A549 (cell line): ENCODE measurements at regions not wholly inside any gene's neighbourhood (a gene's known extent, or its start where the extent isn't known, plus 50 kb on each side); places are given as distances from the start of the nearest gene placed in this dataset.

Source experiments
- ATAC-seq, 2 experiments: fragments of 200-7000 bp in 1 of 2; fragments of >200 bp in 1 of 2; cut with Nextera tagmentation in 1 of 2; cut with Tn5 transposase in 1 of 2; 3 replicates each; pipeline versions ENCODE4 v1.8.0 to v1.9.1; 2018 to 2020; ENCODE audit warnings: mild to moderate bottlenecking in 1 of 2, moderate library complexity in 1 of 2
- CTCF ChIA-PET: fragments of 300-600 bp; sonication (Branson Sonifier 250); formaldehyde crosslinking; extraction: SDS; loops from one replicate; lab custom pipeline; 2021; ENCODE audit warnings: antibody characterized with exemption, inconsistent platforms; lab: Yijun Ruan, JAX
- POLR2A ChIA-PET: fragments of 350-600 bp; formaldehyde crosslinking; extraction: SDS; loops from one replicate; lab custom pipeline; 2021; ENCODE audit warnings: antibody characterized with exemption, inconsistent platforms; lab: Yijun Ruan, JAX
- DNase-seq, 2 experiments: peaks; one replicate each; pipeline versions ENCODE4 v3.0.0 to v3.0.0-alpha.2; 2011 to 2016; ENCODE audit warnings: low read depth in 1 of 2, low spot score in 1 of 2
- FAIRE-seq: peaks from 2 replicates; lab custom pipeline; 2011; peaks lifted over from hg19 to GRCh38; lab: Jason Lieb, UNC
- H3K27ac ChIP-seq, 2 experiments: fragments of >200 bp; sonication (Bioruptor Twin); formaldehyde crosslinking; 3 replicates each; pipeline ENCODE4 v1.5.1; 2016 to 2017
- H3K4me1 ChIP-seq: fragments of >200 bp; sonication (Bioruptor Twin); formaldehyde crosslinking; 3 replicates; pipeline ENCODE4 v1.6.1; 2016
- H3K4me2 ChIP-seq: fragments of >200 bp; sonication (Bioruptor Twin); formaldehyde crosslinking; 3 replicates; pipeline ENCODE4 v1.6.1; 2016
- H3K4me3 ChIP-seq: fragments of >200 bp; sonication (Bioruptor Twin); formaldehyde crosslinking; 3 replicates; pipeline ENCODE4 v1.5.1; 2016
- H3K9me3 ChIP-seq: fragments of >200 bp; sonication (Bioruptor Twin); formaldehyde crosslinking; 3 replicates; pipeline ENCODE4 v1.6.1; 2016
- CBX2 ChIP-seq: fragments of 200-600 bp; sonication (generic); IDR thresholded peaks from 2 replicates; pipeline ENCODE4 v1.6.1; 2016; ENCODE audit warnings: low read depth, mild to moderate bottlenecking, borderline replicate concordance
- CBX8 ChIP-seq: fragments of 200-600 bp; sonication (generic); IDR thresholded peaks from 2 replicates; pipeline ENCODE4 v1.6.1; 2016
- CEBPB ChIP-seq, 2 experiments: fragments of >200 bp in 1 of 2; sonication (Bioruptor Twin) in 1 of 2; formaldehyde crosslinking in 1 of 2; IDR thresholded peaks; 2 replicates each; pipeline ENCODE4 v1.6.1; 2012 to 2016
- EHMT2 ChIP-seq: fragments of 200-600 bp; sonication (generic); IDR thresholded peaks from 2 replicates; pipeline ENCODE4 v1.6.1; 2016; ENCODE audit warnings: antibody characterized with exemption, low read depth, mild to moderate bottlenecking, moderate library complexity
- ESRRA ChIP-seq: fragments of 150-350 bp; IDR thresholded peaks from 2 replicates; pipeline ENCODE4 v1.6.1; 2014; ENCODE audit warnings: mild to moderate bottlenecking, low read length, borderline replicate concordance
- FOSB ChIP-seq: fragments of 250-450 bp; sonication (Bioruptor Pico); IDR thresholded peaks from 2 replicates; pipeline ENCODE4 v1.5.0; 2020; ENCODE audit warnings: mild to moderate bottlenecking, moderate library complexity
- FOXS1 ChIP-seq: fragments of 250-450 bp; sonication (Bioruptor Pico); IDR thresholded peaks from 2 replicates; pipeline ENCODE4 v1.5.0; 2020; ENCODE audit warnings: mild to moderate bottlenecking, moderate library complexity
- HDAC2 ChIP-seq: fragments of 200-600 bp; sonication (generic); IDR thresholded peaks from 2 replicates; pipeline ENCODE4 v1.6.1; 2016
- HOXA7 ChIP-seq: fragments of 250-450 bp; sonication (Bioruptor Pico); IDR thresholded peaks from 2 replicates; pipeline ENCODE4 v1.5.0; 2020; ENCODE audit warnings: mild to moderate bottlenecking, moderate library complexity
- JUNB ChIP-seq: fragments of >200 bp; sonication (Bioruptor Twin); formaldehyde crosslinking; IDR thresholded peaks from 2 replicates; pipeline ENCODE4 v1.6.1; 2016
- KDM5A ChIP-seq: fragments of 200-600 bp; sonication (generic); IDR thresholded peaks from 2 replicates; pipeline ENCODE4 v1.6.1; 2016; ENCODE audit warnings: antibody characterized with exemption, mild to moderate bottlenecking
- MAFK ChIP-seq: fragments of 450-650 bp; IDR thresholded peaks from 2 replicates; pipeline ENCODE4 v1.6.1; 2014; ENCODE audit not compliant: partially characterized antibody
- MYC ChIP-seq: IDR thresholded peaks from 2 replicates; pipeline ENCODE4 v1.6.1; 2012; ENCODE audit warnings: mild to moderate bottlenecking, inconsistent platforms, low read length, improper control_type of control experiment, borderline replicate concordance
- NFE2L2 ChIP-seq: fragments of 150-350 bp; conservative IDR thresholded peaks from 2 replicates; pipeline ENCODE4 v1.6.1; 2014; ENCODE audit warnings: low read length
- PBX3 ChIP-seq: IDR thresholded peaks from 2 replicates; pipeline ENCODE4 v1.6.1; 2012
- POLR2A ChIP-seq: IDR thresholded peaks from 2 replicates; pipeline ENCODE4 v1.6.1; 2012; ENCODE audit warnings: mild to moderate bottlenecking, low read length
- RAD21 ChIP-seq, 2 experiments: fragments of >200 bp in 1 of 2; sonication (Bioruptor Twin) in 1 of 2; formaldehyde crosslinking in 1 of 2; IDR thresholded peaks in 1 of 2; conservative IDR thresholded peaks in 1 of 2; 2 replicates in 1 of 2; 3 replicates in 1 of 2; pipeline ENCODE4 v1.6.1; 2012 to 2018; ENCODE audit warnings: inconsistent platforms in 1 of 2
- SMC3 ChIP-seq: fragments of >200 bp; sonication (Bioruptor Twin); formaldehyde crosslinking; IDR thresholded peaks from 3 replicates; pipeline ENCODE4 v1.6.1; 2018; ENCODE audit warnings: inconsistent platforms
- TFCP2L1 ChIP-seq: fragments of 250-450 bp; sonication (Bioruptor Pico); IDR thresholded peaks from 2 replicates; pipeline ENCODE4 v1.5.0; 2021; ENCODE audit warnings: mild to moderate bottlenecking
- ZC3H11A ChIP-seq: fragments of 450-650 bp; IDR thresholded peaks from 2 replicates; pipeline ENCODE4 v1.6.1; 2014; ENCODE audit warnings: antibody characterized with exemption, mild to moderate bottlenecking
- ZNF302 ChIP-seq: fragments of 250-450 bp; sonication (Bioruptor Pico); IDR thresholded peaks from 2 replicates; pipeline ENCODE4 v1.9.0; 2021; ENCODE audit warnings: inconsistent platforms, mild to moderate bottlenecking, moderate library complexity
- WGBS: methylation state at CpG from one replicate; pipeline ENCODE4 v1.1.6; 2017; ENCODE audit errors: missing lambda C conversion rate; 5-methylcytosine and 5-hydroxymethylcytosine counted together
- TF ChIP-seq, protein P1 (sequence below): fragments of 200-600 bp; sonication (generic); IDR thresholded peaks from 2 replicates; pipeline ENCODE4 v1.6.1; 2016; ENCODE audit warnings: antibody characterized with exemption, mild to moderate bottlenecking, moderate library complexity
- TF ChIP-seq, protein P2 (sequence below): IDR thresholded peaks from 2 replicates; pipeline ENCODE4 v1.6.1; 2012
- TF ChIP-seq, protein P3 (sequence below): fragments of >200 bp; sonication (Bioruptor Twin); formaldehyde crosslinking; IDR thresholded peaks from 3 replicates; pipeline ENCODE4 v1.6.1; 2016
- TF ChIP-seq, protein P4 (sequence below): fragments of 250-450 bp; sonication (Bioruptor Pico); IDR thresholded peaks from 2 replicates; pipeline ENCODE4 v1.5.0; 2020; ENCODE audit warnings: low read depth, mild to moderate bottlenecking, moderate library complexity
- TF ChIP-seq, protein P5 (sequence below): fragments of 250-450 bp; sonication (Bioruptor Pico); IDR thresholded peaks from 2 replicates; pipeline ENCODE4 v1.5.0; 2021; ENCODE audit warnings: mild to moderate bottlenecking, moderate library complexity, borderline replicate concordance

- Histone ChIP-seq H3K9me3 (no peaks in the 10 kb centered on the region), H3K4me2 (no peak overlapping the region), H3K4me3 (no peak overlapping the region), H3K4me1 (no peaks in the 10 kb centered on the region), H3K27ac (no peak overlapping the region)
- FAIRE-seq: no peak
- ChIA-PET CTCF (no interaction called here), POLR2A (no interaction called here)
- WGBS: 2% methylated on average over 2 of the region's 2 CpGs
- no peak for TF ChIP-seq MAFK
- TF ChIP-seq JUNB: no peak
- no peak for TF ChIP-seq FOSB (CRISPR knock-in tag)
- TF ChIP-seq ZNF302 (CRISPR knock-in tag): no peak
- TF ChIP-seq POLR2A: no peak
- TF ChIP-seq, protein P1, sequence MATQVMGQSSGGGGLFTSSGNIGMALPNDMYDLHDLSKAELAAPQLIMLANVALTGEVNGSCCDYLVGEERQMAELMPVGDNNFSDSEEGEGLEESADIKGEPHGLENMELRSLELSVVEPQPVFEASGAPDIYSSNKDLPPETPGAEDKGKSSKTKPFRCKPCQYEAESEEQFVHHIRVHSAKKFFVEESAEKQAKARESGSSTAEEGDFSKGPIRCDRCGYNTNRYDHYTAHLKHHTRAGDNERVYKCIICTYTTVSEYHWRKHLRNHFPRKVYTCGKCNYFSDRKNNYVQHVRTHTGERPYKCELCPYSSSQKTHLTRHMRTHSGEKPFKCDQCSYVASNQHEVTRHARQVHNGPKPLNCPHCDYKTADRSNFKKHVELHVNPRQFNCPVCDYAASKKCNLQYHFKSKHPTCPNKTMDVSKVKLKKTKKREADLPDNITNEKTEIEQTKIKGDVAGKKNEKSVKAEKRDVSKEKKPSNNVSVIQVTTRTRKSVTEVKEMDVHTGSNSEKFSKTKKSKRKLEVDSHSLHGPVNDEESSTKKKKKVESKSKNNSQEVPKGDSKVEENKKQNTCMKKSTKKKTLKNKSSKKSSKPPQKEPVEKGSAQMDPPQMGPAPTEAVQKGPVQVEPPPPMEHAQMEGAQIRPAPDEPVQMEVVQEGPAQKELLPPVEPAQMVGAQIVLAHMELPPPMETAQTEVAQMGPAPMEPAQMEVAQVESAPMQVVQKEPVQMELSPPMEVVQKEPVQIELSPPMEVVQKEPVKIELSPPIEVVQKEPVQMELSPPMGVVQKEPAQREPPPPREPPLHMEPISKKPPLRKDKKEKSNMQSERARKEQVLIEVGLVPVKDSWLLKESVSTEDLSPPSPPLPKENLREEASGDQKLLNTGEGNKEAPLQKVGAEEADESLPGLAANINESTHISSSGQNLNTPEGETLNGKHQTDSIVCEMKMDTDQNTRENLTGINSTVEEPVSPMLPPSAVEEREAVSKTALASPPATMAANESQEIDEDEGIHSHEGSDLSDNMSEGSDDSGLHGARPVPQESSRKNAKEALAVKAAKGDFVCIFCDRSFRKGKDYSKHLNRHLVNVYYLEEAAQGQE: no peak
- no peak for TF ChIP-seq MYC
- no peak for TF ChIP-seq CBX2
- TF ChIP-seq, protein P2, sequence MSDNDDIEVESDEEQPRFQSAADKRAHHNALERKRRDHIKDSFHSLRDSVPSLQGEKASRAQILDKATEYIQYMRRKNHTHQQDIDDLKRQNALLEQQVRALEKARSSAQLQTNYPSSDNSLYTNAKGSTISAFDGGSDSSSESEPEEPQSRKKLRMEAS: no peak
- TF ChIP-seq HDAC2: no peak
- no peak for TF ChIP-seq NFE2L2
- TF ChIP-seq EHMT2: no peak
- no peak for TF ChIP-seq ESRRA
- no peak for TF ChIP-seq TFCP2L1
- TF ChIP-seq RAD21 (conservative IDR thresholded peaks at IDR 0.05 in 1 of 2, IDR thresholded peaks at IDR 0.05 in 1 of 2): no peak
- no peak for ATAC-seq
- no peak for DNase-seq
Measured at GRCh38 chr13:105871326-105871725, 664.1 kb downstream of the EFNB2 start.

GRCh38 chr13:105863300-105863920 lies 672.1 kb downstream of the EFNB2 start:
- DNase-seq: no peak
- ATAC-seq: no peak
- Histone ChIP-seq H3K4me3 (no peak overlapping the region), H3K27ac (no peak overlapping the region), H3K9me3 (no peaks in the 10 kb centered on the region), H3K4me1 (no peaks in the 10 kb centered on the region), H3K4me2 (no peak overlapping the region)
- WGBS: 48% methylated on average over 5 of the region's 5 CpGs
- CTCF ChIA-PET: no interaction called here
- no peak for FAIRE-seq
- POLR2A ChIA-PET: no interaction called here
- no peak for TF ChIP-seq ZC3H11A
- TF ChIP-seq, protein P3, sequence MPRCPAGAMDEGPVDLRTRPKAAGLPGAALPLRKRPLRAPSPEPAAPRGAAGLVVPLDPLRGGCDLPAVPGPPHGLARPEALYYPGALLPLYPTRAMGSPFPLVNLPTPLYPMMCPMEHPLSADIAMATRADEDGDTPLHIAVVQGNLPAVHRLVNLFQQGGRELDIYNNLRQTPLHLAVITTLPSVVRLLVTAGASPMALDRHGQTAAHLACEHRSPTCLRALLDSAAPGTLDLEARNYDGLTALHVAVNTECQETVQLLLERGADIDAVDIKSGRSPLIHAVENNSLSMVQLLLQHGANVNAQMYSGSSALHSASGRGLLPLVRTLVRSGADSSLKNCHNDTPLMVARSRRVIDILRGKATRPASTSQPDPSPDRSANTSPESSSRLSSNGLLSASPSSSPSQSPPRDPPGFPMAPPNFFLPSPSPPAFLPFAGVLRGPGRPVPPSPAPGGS: no peak
- TF ChIP-seq, protein P1: no peak
- no peak for TF ChIP-seq HOXA7 (CRISPR knock-in tag)
- no peak for TF ChIP-seq EHMT2
- no peak for TF ChIP-seq CBX8
- TF ChIP-seq, protein P4, sequence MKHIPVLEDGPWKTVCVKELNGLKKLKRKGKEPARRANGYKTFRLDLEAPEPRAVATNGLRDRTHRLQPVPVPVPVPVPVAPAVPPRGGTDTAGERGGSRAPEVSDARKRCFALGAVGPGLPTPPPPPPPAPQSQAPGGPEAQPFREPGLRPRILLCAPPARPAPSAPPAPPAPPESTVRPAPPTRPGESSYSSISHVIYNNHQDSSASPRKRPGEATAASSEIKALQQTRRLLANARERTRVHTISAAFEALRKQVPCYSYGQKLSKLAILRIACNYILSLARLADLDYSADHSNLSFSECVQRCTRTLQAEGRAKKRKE (CRISPR knock-in tag): no peak
- TF ChIP-seq SMC3: no peak
- TF ChIP-seq FOXS1: no peak
- TF ChIP-seq, protein P5, sequence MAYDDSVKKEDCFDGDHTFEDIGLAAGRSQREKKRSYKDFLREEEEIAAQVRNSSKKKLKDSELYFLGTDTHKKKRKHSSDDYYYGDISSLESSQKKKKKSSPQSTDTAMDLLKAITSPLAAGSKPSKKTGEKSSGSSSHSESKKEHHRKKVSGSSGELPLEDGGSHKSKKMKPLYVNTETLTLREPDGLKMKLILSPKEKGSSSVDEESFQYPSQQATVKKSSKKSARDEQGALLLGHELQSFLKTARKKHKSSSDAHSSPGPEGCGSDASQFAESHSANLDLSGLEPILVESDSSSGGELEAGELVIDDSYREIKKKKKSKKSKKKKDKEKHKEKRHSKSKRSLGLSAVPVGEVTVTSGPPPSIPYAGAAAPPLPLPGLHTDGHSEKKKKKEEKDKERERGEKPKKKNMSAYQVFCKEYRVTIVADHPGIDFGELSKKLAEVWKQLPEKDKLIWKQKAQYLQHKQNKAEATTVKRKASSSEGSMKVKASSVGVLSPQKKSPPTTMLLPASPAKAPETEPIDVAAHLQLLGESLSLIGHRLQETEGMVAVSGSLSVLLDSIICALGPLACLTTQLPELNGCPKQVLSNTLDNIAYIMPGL: no peak
- TF ChIP-seq MYC: no peak
- no peak for TF ChIP-seq CEBPB (IDR thresholded peaks at IDR 0.05)
- no peak for TF ChIP-seq POLR2A
- no peak for TF ChIP-seq KDM5A
- TF ChIP-seq MAFK: no peak
- TF ChIP-seq PBX3: no peak
